Sigmoid colon (tissue), 6 donors: ENCODE measurements at regions not wholly inside any gene's neighbourhood (a gene's known extent, or its start where the extent isn't known, plus 50 kb on each side); places are given as distances from the start of the nearest gene placed in this dataset.

Experiments used
- DNase-seq: peaks from one replicate; pipeline ENCODE4 v3.0.0-alpha.2; 2019
- H3K27ac ChIP-seq, 4 donors: fragments of 200-600 bp; sonication (generic); one replicate each; pipeline ENCODE4 v1.5.1; 2016 to 2019; ENCODE audit warnings: mild to moderate bottlenecking in 1 of 4
- H3K27me3 ChIP-seq, 3 donors: fragments of 200-600 bp; sonication (generic); one replicate each; pipeline ENCODE4 v1.5.1; 2019; ENCODE audit warnings: mild to moderate bottlenecking in 1 of 3
- H3K36me3 ChIP-seq, 4 donors: fragments of 200-600 bp; sonication (generic); one replicate each; pipeline ENCODE4 v1.5.1; 2016 to 2019
- H3K4me1 ChIP-seq, 4 donors: fragments of 200-600 bp; sonication (generic); one replicate each; pipeline ENCODE4 v1.5.1; 2017 to 2019
- H3K4me3 ChIP-seq, 4 donors: fragments of 200-600 bp; sonication (generic); one replicate each; pipeline ENCODE4 v1.5.1; 2017 to 2019; ENCODE audit warnings: mild to moderate bottlenecking in 2 of 4, moderate library complexity in 1 of 4
- H3K9me3 ChIP-seq, 4 donors: fragments of 200-600 bp in 3 of 4; sonication (generic) in 3 of 4; one replicate each; pipeline versions ENCODE4 v1.5.1 to v1.6.1; 2013 to 2019
- CTCF ChIP-seq, 4 experiments: fragments of 450-650 bp in 3 of 4; fragments of 200-600 bp in 1 of 4; IDR thresholded peaks; one replicate each; pipeline ENCODE4 v1.5.1; 2016 to 2019; ENCODE audit warnings: antibody characterized with exemption in 4 of 4, mild to moderate bottlenecking in 3 of 4, moderate library complexity in 2 of 4
- EP300 ChIP-seq, 4 donors: sonication (generic); formaldehyde crosslinking; IDR thresholded peaks; one replicate each; pipeline ENCODE4 v1.6.1; 2017; ENCODE audit warnings: antibody characterized with exemption in 4 of 4
- POLR2A ChIP-seq, 2 donors: fragments of 450-650 bp; IDR thresholded peaks; one replicate each; pipeline ENCODE4 v1.6.1; 2016; ENCODE audit warnings: antibody characterized with exemption in 2 of 2, mild to moderate bottlenecking in 2 of 2, moderate library complexity in 2 of 2
- POLR2AphosphoS5 ChIP-seq, 4 donors: sonication (generic); formaldehyde crosslinking; IDR thresholded peaks; one replicate each; pipeline ENCODE4 v1.6.1; 2017; ENCODE audit warnings: antibody characterized with exemption in 4 of 4
- WGBS, 2 donors: extraction: QIAGEN DNeasy Blood & Tissue Kit; methylation state at CpG; one replicate each; pipeline ENCODE4 v1.1.7; 2013; 5-methylcytosine and 5-hydroxymethylcytosine counted together
- intact Hi-C: fragments of 100-400 bp; cut with DNase I; formaldehyde crosslinking; loops from one replicate; pipeline ENCODE4 v1.15.1; 2023
- donor health status: healthy with polysubstance abuse.
- donor health status: healthy.

GRCh38 chr15:62879770-62880169, 162.8 kb upstream of the TPM1 start:
- no peak for DNase-seq
- H3K4me3 ChIP-seq = peak overlapping the region in 3 of 4 donors; percentile 19 to 39 (median 22)
- 52 to 87% methylated on average over 8 of the region's 8 CpGs for WGBS, 2 donors
- peak overlapping the region; percentile 59 to 93 (median 88) for H3K27ac ChIP-seq
- H3K27me3 ChIP-seq = no peaks in the 10 kb centered on the region
- TF ChIP-seq POLR2AphosphoS5 (IDR thresholded peaks at IDR 0.05) = peak in 1 of 4 donors; percentile 18
- TF ChIP-seq EP300 (IDR thresholded peaks at IDR 0.05) = no peak
- no peak for TF ChIP-seq POLR2A (IDR thresholded peaks at IDR 0.05)
- no peak for TF ChIP-seq CTCF (IDR thresholded peaks at IDR 0.05)
- peaks cover 0 to 92% (median 62%) of the 10 kb centered on the region in 4 donors for H3K4me1 ChIP-seq
- no peaks in the 10 kb centered on the region for H3K36me3 ChIP-seq
- H3K9me3 ChIP-seq = no peaks in the 10 kb centered on the region
- intact Hi-C loops = loop anchor here (5.0 kb wide), 1 partner anchor 163 kb away; the partner anchor contains the start of gene TPM1

- Histone ChIP-seq H3K27ac (peak overlapping the region; percentile 59 to 93 (median 88)), H3K4me3 (peak overlapping the region in 3 of 4 donors; percentile 19 to 39 (median 22)), H3K27me3 (no peaks in the 10 kb centered on the region), H3K4me1 (peaks cover 0 to 92% (median 60%) of the 10 kb centered on the region in 4 donors), H3K9me3 (no peaks in the 10 kb centered on the region), H3K36me3 (no peaks in the 10 kb centered on the region)
- no peak for DNase-seq
- 36 to 55% methylated on average over 2 of the region's 2 CpGs for WGBS, 2 donors
- intact Hi-C loops = no loop called here
- no peak for TF ChIP-seq CTCF (IDR thresholded peaks at IDR 0.05)
- TF ChIP-seq POLR2A (IDR thresholded peaks at IDR 0.05) = no peak
- TF ChIP-seq POLR2AphosphoS5 (IDR thresholded peaks at IDR 0.05) = no peak
- TF ChIP-seq EP300 (IDR thresholded peaks at IDR 0.05) = no peak
Observed at GRCh38 chr15:62880278-62880677, 162.3 kb upstream of the TPM1 start.

- intact Hi-C loops = no loop called here
- TF ChIP-seq POLR2AphosphoS5 (IDR thresholded peaks at IDR 0.05) (no peak), POLR2A (IDR thresholded peaks at IDR 0.05) (no peak), CTCF (IDR thresholded peaks at IDR 0.05) (no peak), EP300 (IDR thresholded peaks at IDR 0.05) (no peak)
- H3K36me3 ChIP-seq = no peaks in the 10 kb centered on the region
- H3K27ac ChIP-seq = peak overlapping the region; percentile 59 to 93 (median 88)
- peaks cover 0 to 89% (median 55%) of the 10 kb centered on the region in 4 donors for H3K4me1 ChIP-seq
- WGBS, 2 donors = 84 to 95% methylated on average over 4 of the region's 4 CpGs
- H3K4me3 ChIP-seq = peak overlapping the region in 1 of 4 donors; percentile 39
- no peaks in the 10 kb centered on the region for H3K9me3 ChIP-seq
- no peaks in the 10 kb centered on the region for H3K27me3 ChIP-seq
- no peak for DNase-seq
Observed at GRCh38 chr15:62881056-62881455, 161.5 kb upstream of the TPM1 start.

GRCh38 chr15:62883938-62884479, 158.5 kb upstream of the TPM1 start:
- H3K4me1 ChIP-seq = peaks cover 0 to 80% (median 47%) of the 10 kb centered on the region in 4 donors

More at GRCh38 chr15:62883938-62884479, 158.5 kb upstream of the TPM1 start:
- TF ChIP-seq EP300 (IDR thresholded peaks at IDR 0.05) (peak; percentile 30 to 81 (median 56)), POLR2A (IDR thresholded peaks at IDR 0.05) (peak; percentile 26 to 70), POLR2AphosphoS5 (IDR thresholded peaks at IDR 0.05) (peak; percentile 71 to 89 (median 86)), CTCF (IDR thresholded peaks at IDR 0.05) (peak in 2 of 4 experiments; percentile 25 to 36)
- Histone ChIP-seq H3K27me3 (no peaks in the 10 kb centered on the region), H3K36me3 (no peaks in the 10 kb centered on the region), H3K4me3 (peak overlapping the region; percentile 1 to 45 (median 28)), H3K9me3 (no peaks in the 10 kb centered on the region), H3K27ac (peak overlapping the region; percentile 77 to 93 (median 88))
- intact Hi-C loops = no loop called here
- WGBS, 2 donors = 75 to 83% methylated on average over 7 of the region's 7 CpGs
- DNase-seq = peak; percentile 78
